OCI-LY3 (cell line): ENCODE measurements at regions not wholly inside any gene's neighbourhood (a gene's known extent, or its start where the extent isn't known, plus 50 kb on each side); places are given as distances from the start of the nearest gene placed in this dataset.

Source experiments
- H2AFZ ChIP-seq: fragments of 200-600, 300-600 bp; shearing (Covaris generic); 2 replicates; pipeline ENCODE4 v1.6.0; 2014; ENCODE audit warnings: antibody characterized with exemption, low read depth, low read length
- H3K27ac ChIP-seq: fragments of 200-600, 300-600 bp; sonication (generic); 2 replicates; pipeline ENCODE4 v1.5.1; 2014; ENCODE audit warnings: mild to moderate bottlenecking, low read length, moderate library complexity, mixed read lengths
- H3K27me3 ChIP-seq: fragments of 200-600, 300-600 bp; sonication (generic); 2 replicates; pipeline ENCODE4 v1.6.1; 2014; ENCODE audit warnings: low read depth, low read length, mixed read lengths
- H3K36me3 ChIP-seq: fragments of 200-600, 300-600 bp; sonication (generic); replicated peaks from 2 replicates; pipeline ENCODE3; 2014; ENCODE audit warnings: low read depth, low read length, mixed read lengths
- H3K4me1 ChIP-seq: fragments of 300-600, 200-600 bp; sonication (generic); 2 replicates; pipeline ENCODE4 v1.6.1; 2014; ENCODE audit warnings: low read length, mixed read lengths
- H3K4me2 ChIP-seq: fragments of 200-600, 300-600 bp; sonication (generic); 2 replicates; pipeline ENCODE4 v1.6.1; 2014; ENCODE audit warnings: low read length, mixed read lengths
- H3K4me3 ChIP-seq: fragments of 300-600, 200-600 bp; sonication (generic); 2 replicates; pipeline ENCODE4 v1.5.1; 2014; ENCODE audit warnings: antibody characterized with exemption, mild to moderate bottlenecking, low read length, moderate library complexity
- H3K79me2 ChIP-seq: fragments of 300-600, 200-600 bp; shearing (Covaris generic); 2 replicates; pipeline ENCODE4 v1.6.1; 2014; ENCODE audit warnings: mild to moderate bottlenecking, low read length, mixed read lengths
- H3K9ac ChIP-seq: fragments of 300-600, 200-600 bp; shearing (Covaris generic); 2 replicates; pipeline ENCODE4 v1.6.0; 2014; ENCODE audit warnings: mild to moderate bottlenecking, low read length, moderate library complexity
- H3K9me3 ChIP-seq: fragments of 200-600, 300-600 bp; shearing (Covaris generic); 2 replicates; pipeline ENCODE4 v1.6.1; 2014; ENCODE audit warnings: low read length, mixed read lengths; ENCODE audit not compliant: insufficient read depth
- H4K20me1 ChIP-seq: fragments of 200-600, 300-600 bp; sonication (generic); 2 replicates; pipeline ENCODE4 v1.6.1; 2016; ENCODE audit warnings: low read length, mixed read lengths; ENCODE audit not compliant: insufficient read depth
- CTCF ChIP-seq: fragments of 200-600, 300-600 bp; sonication (generic); IDR thresholded peaks from 2 replicates; pipeline ENCODE4 v1.5.1; 2014; ENCODE audit warnings: antibody characterized with exemption, low read length, low read depth
- EZH2phosphoT487 ChIP-seq: fragments of 200-600 bp; shearing (Covaris generic); IDR thresholded peaks from 2 replicates; pipeline ENCODE4 v1.6.1; 2018; ENCODE audit warnings: antibody characterized with exemption, mixed run types, low read depth

DNA sequence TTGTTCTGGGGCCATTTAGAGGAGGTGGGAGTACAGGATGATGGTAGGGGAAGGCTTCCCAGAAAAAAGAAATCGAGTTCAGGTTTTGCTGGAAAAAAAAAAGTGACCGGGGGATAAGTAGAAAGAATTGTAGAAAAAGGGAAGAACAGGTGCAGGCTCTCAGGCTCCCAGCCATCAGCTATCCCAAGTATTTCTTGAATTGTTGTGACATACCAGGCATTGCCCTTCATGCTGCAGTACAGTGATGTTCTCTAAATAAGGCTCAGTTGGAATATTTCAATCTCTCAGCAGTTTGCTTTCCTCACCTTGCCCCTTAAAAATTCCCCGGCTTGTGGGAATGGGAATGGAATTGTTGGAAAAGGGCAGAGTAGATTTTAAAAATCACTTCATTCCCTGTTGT lies 82.5 kb upstream of the RGMA start:
- H3K27ac ChIP-seq = no peak overlapping the region
- no peak for TF ChIP-seq EZH2phosphoT487
- H3K36me3 ChIP-seq = no peaks in the 10 kb centered on the region
- no peaks in the 10 kb centered on the region for H3K4me1 ChIP-seq
- H3K79me2 ChIP-seq = no peaks in the 10 kb centered on the region
- H2AFZ ChIP-seq = no peak overlapping the region
- no peak overlapping the region for H3K4me2 ChIP-seq
- peaks cover 11% of the 10 kb centered on the region for H3K27me3 ChIP-seq
- H4K20me1 ChIP-seq = no peaks in the 10 kb centered on the region
- no peaks in the 10 kb centered on the region for H3K9me3 ChIP-seq
- no peak overlapping the region for H3K4me3 ChIP-seq
- H3K9ac ChIP-seq = no peak overlapping the region

- Histone ChIP-seq H3K27ac (no peak overlapping the region), H3K27me3 (peaks cover 15% of the 10 kb centered on the region)
- no peak for TF ChIP-seq CTCF
- TF ChIP-seq EZH2phosphoT487 = no peak
Measured at GRCh38 chr15:93170329-93170728, 81.3 kb upstream of the RGMA start.

DNA sequence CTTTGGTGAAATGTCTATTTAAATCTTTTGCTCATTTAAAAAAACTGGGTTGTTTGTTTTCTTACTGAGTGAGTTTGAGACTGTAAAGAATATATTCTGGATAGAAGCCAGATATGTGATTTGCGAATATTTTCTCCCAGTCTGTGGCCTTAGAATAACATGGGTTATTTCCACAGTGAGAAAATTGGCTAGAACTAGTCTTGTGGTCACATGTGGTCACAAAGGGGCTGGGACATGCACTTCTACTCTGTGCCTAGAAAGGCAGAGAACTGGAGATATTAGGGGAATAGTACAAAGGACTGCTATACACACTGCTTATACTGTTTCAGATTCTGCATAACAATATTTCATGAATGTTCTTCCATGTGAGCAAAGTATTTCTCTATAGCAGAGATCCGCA lies 79.9 kb upstream of the RGMA start:
- Histone ChIP-seq H3K27me3 (peaks cover 15% of the 10 kb centered on the region), H3K27ac (no peak overlapping the region), H3K9me3 (no peaks in the 10 kb centered on the region), H3K9ac (no peak overlapping the region), H3K4me3 (no peak overlapping the region), H3K4me1 (no peaks in the 10 kb centered on the region), H3K79me2 (no peaks in the 10 kb centered on the region), H3K4me2 (no peak overlapping the region), H2AFZ (no peak overlapping the region), H4K20me1 (no peaks in the 10 kb centered on the region), H3K36me3 (no peaks in the 10 kb centered on the region)
- TF ChIP-seq CTCF (no peak), EZH2phosphoT487 (no peak)

More at GRCh38 chr15:93170329-93170728, 81.3 kb upstream of the RGMA start:
- no peaks in the 10 kb centered on the region for H3K79me2 ChIP-seq
- no peaks in the 10 kb centered on the region for H3K36me3 ChIP-seq
- H3K9ac ChIP-seq = no peak overlapping the region
- no peaks in the 10 kb centered on the region for H4K20me1 ChIP-seq
- no peak overlapping the region for H3K4me2 ChIP-seq
- no peak overlapping the region for H3K4me3 ChIP-seq
- H3K4me1 ChIP-seq = no peaks in the 10 kb centered on the region
- H2AFZ ChIP-seq = no peak overlapping the region
- no peaks in the 10 kb centered on the region for H3K9me3 ChIP-seq

GRCh38 chr15:93167291-93167690 lies 78.3 kb upstream of the RGMA start:
- no peak for TF ChIP-seq EZH2phosphoT487
- TF ChIP-seq CTCF = no peak
- peaks cover 15% of the 10 kb centered on the region for H3K27me3 ChIP-seq
- no peak overlapping the region for H3K4me2 ChIP-seq
- no peaks in the 10 kb centered on the region for H4K20me1 ChIP-seq
- no peaks in the 10 kb centered on the region for H3K79me2 ChIP-seq
- H3K27ac ChIP-seq = no peak overlapping the region
- H3K9me3 ChIP-seq = no peaks in the 10 kb centered on the region
- no peak overlapping the region for H3K4me3 ChIP-seq
- H3K9ac ChIP-seq = no peak overlapping the region
- no peak overlapping the region for H2AFZ ChIP-seq
- no peaks in the 10 kb centered on the region for H3K36me3 ChIP-seq
- no peaks in the 10 kb centered on the region for H3K4me1 ChIP-seq

DNA sequence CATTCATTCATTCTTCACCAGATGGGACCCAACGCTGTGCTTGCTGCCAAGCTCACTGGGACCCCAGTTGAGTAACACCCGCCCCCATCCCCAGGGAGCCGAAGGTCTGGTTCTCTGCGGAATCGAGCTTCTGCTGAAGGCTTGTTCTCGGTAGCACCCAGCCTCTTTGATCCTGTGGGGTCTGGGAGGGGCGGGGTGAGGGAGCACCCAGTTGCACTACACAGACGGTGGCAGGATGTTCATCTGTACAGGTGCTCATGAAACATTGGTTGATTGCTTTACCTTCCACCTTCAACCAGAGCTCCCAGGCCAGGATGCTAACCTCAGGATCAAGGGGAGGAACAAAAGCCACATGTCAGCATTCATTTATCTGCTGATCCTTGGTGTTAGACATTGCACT lies 77.7 kb upstream of the RGMA start:
- H4K20me1 ChIP-seq = no peaks in the 10 kb centered on the region
- peaks cover 15% of the 10 kb centered on the region for H3K27me3 ChIP-seq
- H3K4me3 ChIP-seq = no peak overlapping the region
- H3K4me1 ChIP-seq = no peaks in the 10 kb centered on the region
- H3K27ac ChIP-seq = no peak overlapping the region
- H3K9ac ChIP-seq = no peak overlapping the region
- H2AFZ ChIP-seq = no peak overlapping the region
- no peak overlapping the region for H3K4me2 ChIP-seq
- H3K79me2 ChIP-seq = no peaks in the 10 kb centered on the region
- H3K9me3 ChIP-seq = no peaks in the 10 kb centered on the region
- no peaks in the 10 kb centered on the region for H3K36me3 ChIP-seq
- TF ChIP-seq EZH2phosphoT487 = no peak
- no peak for TF ChIP-seq CTCF
